Epithelial cell of prostate (primary cell): ENCODE measurements at regions not wholly inside any gene's neighbourhood (a gene's known extent, or its start where the extent isn't known, plus 50 kb on each side); places are given as distances from the start of the nearest gene placed in this dataset.

Source experiments
- DNase-seq: peaks from one replicate; pipeline ENCODE4 v3.0.0-alpha.2; 2011; ENCODE audit warnings: low read depth, low spot score
- H3K27ac ChIP-seq: fragments of 450-650 bp; 2 replicates; pipeline ENCODE4 v1.5.1; 2017; ENCODE audit warnings: mild to moderate bottlenecking

- H3K27ac ChIP-seq, result no peak overlapping the region
- no peak for DNase-seq
Measured at GRCh38 chr17:72046643-72047612, 73.9 kb upstream of the SOX9 start.

- no peak for DNase-seq
- H3K27ac ChIP-seq, result no peak overlapping the region
Measured at GRCh38 chr17:72049914-72050313, 70.9 kb upstream of the SOX9 start.

- no peak for DNase-seq
- no peak overlapping the region for H3K27ac ChIP-seq
Measured at GRCh38 chr17:72053036-72053435, 67.8 kb upstream of the SOX9 start.

- DNase-seq, result no peak
- H3K27ac ChIP-seq, result no peak overlapping the region
Measured at GRCh38 chr17:72053449-72053848, 67.4 kb upstream of the SOX9 start.

- DNase-seq, result no peak
- no peak overlapping the region for H3K27ac ChIP-seq
Measured at GRCh38 chr17:72056155-72056554, 64.7 kb upstream of the SOX9 start.

- no peak overlapping the region for H3K27ac ChIP-seq
- no peak for DNase-seq
Measured at GRCh38 chr17:72056727-72057290, 64.0 kb upstream of the SOX9 start.

- DNase-seq, result no peak
Measured at GRCh38 chr17:72060084-72060483, 60.7 kb upstream of the SOX9 start.

GRCh38 chr17:72063262-72063661 lies 57.6 kb upstream of the SOX9 start:
- no peak overlapping the region for H3K27ac ChIP-seq
- no peak for DNase-seq

More at GRCh38 chr17:72060084-72060483, 60.7 kb upstream of the SOX9 start:
- no peak overlapping the region for H3K27ac ChIP-seq

- DNase-seq, result no peak
- no peak overlapping the region for H3K27ac ChIP-seq
Measured at GRCh38 chr17:72063756-72064450, 56.9 kb upstream of the SOX9 start.

GRCh38 chr17:72064606-72065193 lies 56.1 kb upstream of the SOX9 start:
- H3K27ac ChIP-seq, result no peak overlapping the region
- DNase-seq, result no peak

GRCh38 chr17:72065556-72065955 lies 55.3 kb upstream of the SOX9 start:
- no peak for DNase-seq
- H3K27ac ChIP-seq, result no peak overlapping the region

- H3K27ac ChIP-seq, result no peak overlapping the region
- no peak for DNase-seq
Measured at GRCh38 chr17:72068643-72069042, 52.2 kb upstream of the SOX9 start.

GRCh38 chr17:72069586-72070202 lies 51.1 kb upstream of the SOX9 start:
- no peak for DNase-seq
- H3K27ac ChIP-seq, result no peak overlapping the region
